ENCODE measurements at regions not wholly inside any gene's neighbourhood (a gene's known extent, or its start where the extent isn't known, plus 50 kb on each side); places are given as distances from the start of the nearest gene placed in this dataset.

- TF ChIP-seq CTCF (IDR thresholded peaks at IDR 0.05) (no peak), POLR2A (IDR thresholded peaks at IDR 0.05) (no peak)
These were observed 836.9 kb upstream of the FANCL start for GRCh38 chr2:59077981-59078531.

Measured in Peyer's patch (tissue), 4 donors.